ENCODE measurements at regions not wholly inside any gene's neighbourhood (a gene's known extent, or its start where the extent isn't known, plus 50 kb on each side); places are given as distances from the start of the nearest gene placed in this dataset.

GRCh38 chr13:33717775-33718174 is 100.2 kb upstream of the RFC3 start:
- H3K4me3 ChIP-seq (ENCODE audit: low read depth, low read length), result no peak overlapping the region
- peaks cover 9% of the 10 kb centered on the region for H3K9me3 ChIP-seq (ENCODE audit: control insufficient read depth, insufficient read depth, low read depth, low read length)
- no peaks in the 10 kb centered on the region for H3K27me3 ChIP-seq (ENCODE audit: control insufficient read depth, insufficient read depth, low read length)
- H3K36me3 ChIP-seq (ENCODE audit: control insufficient read depth, insufficient read depth, low read length), result no peaks in the 10 kb centered on the region
- H3K4me1 ChIP-seq (ENCODE audit: control insufficient read depth, insufficient read depth, low read length), result no peaks in the 10 kb centered on the region
- H3K27ac ChIP-seq (ENCODE audit: low read depth, low read length), result no peak overlapping the region
- H3K9ac ChIP-seq (ENCODE audit: low read length), result no peak overlapping the region

GRCh38 chr13:33721724-33722123 is 96.2 kb upstream of the RFC3 start:
- Histone ChIP-seq H3K4me1 (ENCODE audit: control insufficient read depth, insufficient read depth, low read length) (0 out of 2 replicates have a peak, but pooled peaks cover 4% of the 10 kb centered on the region), H3K27ac (ENCODE audit: low read depth, low read length) (no peak overlapping the region), H3K36me3 (ENCODE audit: control insufficient read depth, insufficient read depth, low read length) (no peaks in the 10 kb centered on the region), H3K4me3 (ENCODE audit: low read depth, low read length) (no peak overlapping the region), H3K9me3 (ENCODE audit: control insufficient read depth, insufficient read depth, low read depth, low read length) (peaks cover 9% of the 10 kb centered on the region), H3K9ac (ENCODE audit: low read length) (no peak overlapping the region), H3K27me3 (ENCODE audit: control insufficient read depth, insufficient read depth, low read length) (no peaks in the 10 kb centered on the region)

- Histone ChIP-seq H3K9me3 (ENCODE audit: control insufficient read depth, insufficient read depth, low read depth, low read length) (peaks cover 9% of the 10 kb centered on the region), H3K27me3 (ENCODE audit: control insufficient read depth, insufficient read depth, low read length) (no peaks in the 10 kb centered on the region), H3K4me3 (ENCODE audit: low read depth, low read length) (no peak overlapping the region), H3K36me3 (ENCODE audit: control insufficient read depth, insufficient read depth, low read length) (no peaks in the 10 kb centered on the region), H3K4me1 (ENCODE audit: control insufficient read depth, insufficient read depth, low read length) (0 out of 2 replicates have a peak, but pooled peaks cover 4% of the 10 kb centered on the region), H3K27ac (ENCODE audit: low read depth, low read length) (no peak overlapping the region), H3K9ac (ENCODE audit: low read length) (no peak overlapping the region)
Observed at GRCh38 chr13:33722216-33722915, 95.6 kb upstream of the RFC3 start.

GRCh38 chr13:33723365-33723764 is 94.6 kb upstream of the RFC3 start:
- H3K27ac ChIP-seq (ENCODE audit: low read depth, low read length), result no peak overlapping the region
- H3K36me3 ChIP-seq (ENCODE audit: control insufficient read depth, insufficient read depth, low read length), result no peaks in the 10 kb centered on the region
- peaks cover 9% of the 10 kb centered on the region for H3K9me3 ChIP-seq (ENCODE audit: control insufficient read depth, insufficient read depth, low read depth, low read length)
- no peaks in the 10 kb centered on the region for H3K27me3 ChIP-seq (ENCODE audit: control insufficient read depth, insufficient read depth, low read length)
- 0 out of 2 replicates have a peak, but pooled peaks cover 4% of the 10 kb centered on the region for H3K4me1 ChIP-seq (ENCODE audit: control insufficient read depth, insufficient read depth, low read length)
- H3K9ac ChIP-seq (ENCODE audit: low read length), result no peak overlapping the region
- no peak overlapping the region for H3K4me3 ChIP-seq (ENCODE audit: low read depth, low read length)

- H3K4me1 ChIP-seq (ENCODE audit: control insufficient read depth, insufficient read depth, low read length), result 0 out of 2 replicates have a peak, but pooled peaks cover 4% of the 10 kb centered on the region
- no peak overlapping the region for H3K27ac ChIP-seq (ENCODE audit: low read depth, low read length)
Observed at GRCh38 chr13:33723772-33724435, 94.0 kb upstream of the RFC3 start.

GRCh38 chr13:33725340-33725739 is 92.6 kb upstream of the RFC3 start:
- H3K27me3 ChIP-seq (ENCODE audit: control insufficient read depth, insufficient read depth, low read length), result no peaks in the 10 kb centered on the region
- H3K9ac ChIP-seq (ENCODE audit: low read length), result no peak overlapping the region
- peaks cover 1% of the 10 kb centered on the region for H3K9me3 ChIP-seq (ENCODE audit: control insufficient read depth, insufficient read depth, low read depth, low read length)
- no peaks in the 10 kb centered on the region for H3K36me3 ChIP-seq (ENCODE audit: control insufficient read depth, insufficient read depth, low read length)
- 0 out of 2 replicates have a peak, but pooled peaks cover 4% of the 10 kb centered on the region for H3K4me1 ChIP-seq (ENCODE audit: control insufficient read depth, insufficient read depth, low read length)
- H3K27ac ChIP-seq (ENCODE audit: low read depth, low read length), result no peak overlapping the region
- H3K4me3 ChIP-seq (ENCODE audit: low read depth, low read length), result no peak overlapping the region

More at GRCh38 chr13:33723772-33724435, 94.0 kb upstream of the RFC3 start:
- no peaks in the 10 kb centered on the region for H3K27me3 ChIP-seq (ENCODE audit: control insufficient read depth, insufficient read depth, low read length)
- H3K36me3 ChIP-seq (ENCODE audit: control insufficient read depth, insufficient read depth, low read length), result no peaks in the 10 kb centered on the region
- no peak overlapping the region for H3K9ac ChIP-seq (ENCODE audit: low read length)
- peaks cover 9% of the 10 kb centered on the region for H3K9me3 ChIP-seq (ENCODE audit: control insufficient read depth, insufficient read depth, low read depth, low read length)
- no peak overlapping the region for H3K4me3 ChIP-seq (ENCODE audit: low read depth, low read length)

GRCh38 chr13:33727297-33728083 is 90.5 kb upstream of the RFC3 start:
- Histone ChIP-seq H3K4me1 (ENCODE audit: control insufficient read depth, insufficient read depth, low read length) (0 out of 2 replicates have a peak, but pooled peaks cover 4% of the 10 kb centered on the region), H3K9me3 (ENCODE audit: control insufficient read depth, insufficient read depth, low read depth, low read length) (no peaks in the 10 kb centered on the region), H3K4me3 (ENCODE audit: low read depth, low read length) (no peak overlapping the region), H3K36me3 (ENCODE audit: control insufficient read depth, insufficient read depth, low read length) (no peaks in the 10 kb centered on the region), H3K9ac (ENCODE audit: low read length) (no peak overlapping the region), H3K27me3 (ENCODE audit: control insufficient read depth, insufficient read depth, low read length) (no peaks in the 10 kb centered on the region), H3K27ac (ENCODE audit: low read depth, low read length) (no peak overlapping the region)

- no peak overlapping the region for H3K27ac ChIP-seq (ENCODE audit: low read depth, low read length)
- H3K4me3 ChIP-seq (ENCODE audit: low read depth, low read length), result no peak overlapping the region
- H3K4me1 ChIP-seq (ENCODE audit: control insufficient read depth, insufficient read depth, low read length), result 0 out of 2 replicates have a peak, but pooled peaks cover 2% of the 10 kb centered on the region
- no peaks in the 10 kb centered on the region for H3K36me3 ChIP-seq (ENCODE audit: control insufficient read depth, insufficient read depth, low read length)
- H3K9ac ChIP-seq (ENCODE audit: low read length), result no peak overlapping the region
- H3K27me3 ChIP-seq (ENCODE audit: control insufficient read depth, insufficient read depth, low read length), result no peaks in the 10 kb centered on the region
- H3K9me3 ChIP-seq (ENCODE audit: control insufficient read depth, insufficient read depth, low read depth, low read length), result no peaks in the 10 kb centered on the region
Observed at GRCh38 chr13:33728271-33729037, 89.5 kb upstream of the RFC3 start.

GRCh38 chr13:33730147-33730546 is 87.8 kb upstream of the RFC3 start:
- H3K36me3 ChIP-seq (ENCODE audit: control insufficient read depth, insufficient read depth, low read length), result no peaks in the 10 kb centered on the region
- no peaks in the 10 kb centered on the region for H3K4me1 ChIP-seq (ENCODE audit: control insufficient read depth, insufficient read depth, low read length)
- no peaks in the 10 kb centered on the region for H3K9me3 ChIP-seq (ENCODE audit: control insufficient read depth, insufficient read depth, low read depth, low read length)
- H3K4me3 ChIP-seq (ENCODE audit: low read depth, low read length), result no peak overlapping the region
- no peak overlapping the region for H3K27ac ChIP-seq (ENCODE audit: low read depth, low read length)
- no peaks in the 10 kb centered on the region for H3K27me3 ChIP-seq (ENCODE audit: control insufficient read depth, insufficient read depth, low read length)
- no peak overlapping the region for H3K9ac ChIP-seq (ENCODE audit: low read length)

- no peaks in the 10 kb centered on the region for H3K36me3 ChIP-seq (ENCODE audit: control insufficient read depth, insufficient read depth, low read length)
- H3K4me3 ChIP-seq (ENCODE audit: low read depth, low read length), result no peak overlapping the region
- H3K9me3 ChIP-seq (ENCODE audit: control insufficient read depth, insufficient read depth, low read depth, low read length), result no peaks in the 10 kb centered on the region
- H3K27me3 ChIP-seq (ENCODE audit: control insufficient read depth, insufficient read depth, low read length), result no peaks in the 10 kb centered on the region
- H3K9ac ChIP-seq (ENCODE audit: low read length), result no peak overlapping the region
- H3K27ac ChIP-seq (ENCODE audit: low read depth, low read length), result no peak overlapping the region
- H3K4me1 ChIP-seq (ENCODE audit: control insufficient read depth, insufficient read depth, low read length), result no peaks in the 10 kb centered on the region
Observed at GRCh38 chr13:33730619-33731018, 87.3 kb upstream of the RFC3 start.
